ENCODE measurements at regions not wholly inside any gene's neighbourhood (a gene's known extent, or its start where the extent isn't known, plus 50 kb on each side); places are given as distances from the start of the nearest gene placed in this dataset.

DNA sequence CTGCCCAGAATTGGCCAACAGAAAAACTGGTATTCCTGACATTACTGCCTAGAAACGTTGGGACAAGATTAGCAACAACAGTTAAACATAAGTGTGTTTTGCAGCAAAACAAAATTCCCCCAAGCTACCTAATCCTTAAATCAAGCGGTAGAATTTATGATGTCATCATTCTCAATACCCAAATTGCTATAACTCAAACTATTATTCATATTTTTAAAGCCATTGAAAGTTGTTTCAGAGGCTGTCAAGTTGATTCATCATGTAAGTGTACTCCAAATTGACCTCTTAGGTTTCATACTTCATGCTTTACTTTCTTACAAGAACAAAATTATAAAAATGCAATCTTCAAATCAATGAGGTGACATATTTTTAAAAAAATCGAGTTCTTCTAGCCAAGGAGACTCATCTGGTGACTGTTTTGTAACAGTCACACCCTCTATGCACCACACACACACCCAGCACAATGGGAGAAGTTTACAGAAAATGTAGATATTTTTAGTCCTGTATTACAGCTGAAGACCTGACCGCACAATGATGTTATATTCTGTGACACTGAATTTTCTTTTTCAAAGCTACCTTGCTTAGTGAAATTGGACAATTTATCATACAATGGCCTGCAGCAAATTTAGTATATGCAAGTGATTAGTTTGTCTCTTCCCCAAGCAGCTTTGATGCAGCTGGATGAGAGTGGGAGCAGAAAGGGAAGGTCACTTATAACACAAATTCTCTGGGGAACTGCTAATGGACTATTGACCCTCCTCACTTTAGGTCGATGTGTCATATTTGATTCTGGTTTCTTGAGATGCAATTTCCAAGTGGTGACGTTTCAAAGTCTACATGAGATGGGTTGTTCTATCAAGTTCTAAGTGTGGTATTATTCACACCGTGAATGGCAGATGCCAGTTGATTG is 345.3 kb upstream of the OBI1 start:
- H2AFZ ChIP-seq (ENCODE audit: low read depth, low read length), result no peak overlapping the region
- Mint-ChIP-seq H3K4me3 (ENCODE audit: unreplicated experiment) (no peak overlapping the region), H3K27me3 (ENCODE audit: low read depth, unreplicated experiment) (no peaks in the 10 kb centered on the region), H3K9me3 (ENCODE audit: unreplicated experiment) (no peaks in the 10 kb centered on the region), H3K27ac (ENCODE audit: unreplicated experiment) (no peak overlapping the region), H3K36me3 (ENCODE audit: low read depth, unreplicated experiment) (no peaks in the 10 kb centered on the region), H3K4me1 (ENCODE audit: low read depth, unreplicated experiment) (no peaks in the 10 kb centered on the region)
- H3K4me1 ChIP-seq (ENCODE audit: insufficient read depth, low read length), result no peaks in the 10 kb centered on the region
- no peaks in the 10 kb centered on the region for H4K20me1 ChIP-seq (ENCODE audit: insufficient read depth, low read length)
- FAIRE-seq (no peak), DNase-seq (ENCODE audit: low read depth) (no peak)
- no peak overlapping the region for H3K9ac ChIP-seq (ENCODE audit: low read length)
- H3K79me2 ChIP-seq (ENCODE audit: insufficient read depth, low read length), result no peaks in the 10 kb centered on the region
- no peak overlapping the region for H3K27ac ChIP-seq (ENCODE audit: low read depth, low read length)
- no peaks in the 10 kb centered on the region for H3K9me3 ChIP-seq (ENCODE audit: insufficient read depth, low read depth, low read length)
- H3K36me3 ChIP-seq (ENCODE audit: insufficient read depth, low read length), result no peaks in the 10 kb centered on the region
- H3K27me3 ChIP-seq (ENCODE audit: insufficient read depth, low read length), result no peaks in the 10 kb centered on the region
- H3K4me2 ChIP-seq (ENCODE audit: low read length), result no peak overlapping the region
- H3K4me3 ChIP-seq (ENCODE audit: insufficient read depth, low read depth, low read length), result no peak overlapping the region
- TF ChIP-seq, protein P1, sequence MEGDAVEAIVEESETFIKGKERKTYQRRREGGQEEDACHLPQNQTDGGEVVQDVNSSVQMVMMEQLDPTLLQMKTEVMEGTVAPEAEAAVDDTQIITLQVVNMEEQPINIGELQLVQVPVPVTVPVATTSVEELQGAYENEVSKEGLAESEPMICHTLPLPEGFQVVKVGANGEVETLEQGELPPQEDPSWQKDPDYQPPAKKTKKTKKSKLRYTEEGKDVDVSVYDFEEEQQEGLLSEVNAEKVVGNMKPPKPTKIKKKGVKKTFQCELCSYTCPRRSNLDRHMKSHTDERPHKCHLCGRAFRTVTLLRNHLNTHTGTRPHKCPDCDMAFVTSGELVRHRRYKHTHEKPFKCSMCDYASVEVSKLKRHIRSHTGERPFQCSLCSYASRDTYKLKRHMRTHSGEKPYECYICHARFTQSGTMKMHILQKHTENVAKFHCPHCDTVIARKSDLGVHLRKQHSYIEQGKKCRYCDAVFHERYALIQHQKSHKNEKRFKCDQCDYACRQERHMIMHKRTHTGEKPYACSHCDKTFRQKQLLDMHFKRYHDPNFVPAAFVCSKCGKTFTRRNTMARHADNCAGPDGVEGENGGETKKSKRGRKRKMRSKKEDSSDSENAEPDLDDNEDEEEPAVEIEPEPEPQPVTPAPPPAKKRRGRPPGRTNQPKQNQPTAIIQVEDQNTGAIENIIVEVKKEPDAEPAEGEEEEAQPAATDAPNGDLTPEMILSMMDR (IDR thresholded peaks at IDR 0.05; ENCODE audit: insufficient read depth, low read depth, low read length), result no peak
- TF ChIP-seq EZH2 (IDR thresholded peaks at IDR 0.05; ENCODE audit: insufficient read depth, low read length), result no peak

DNA sequence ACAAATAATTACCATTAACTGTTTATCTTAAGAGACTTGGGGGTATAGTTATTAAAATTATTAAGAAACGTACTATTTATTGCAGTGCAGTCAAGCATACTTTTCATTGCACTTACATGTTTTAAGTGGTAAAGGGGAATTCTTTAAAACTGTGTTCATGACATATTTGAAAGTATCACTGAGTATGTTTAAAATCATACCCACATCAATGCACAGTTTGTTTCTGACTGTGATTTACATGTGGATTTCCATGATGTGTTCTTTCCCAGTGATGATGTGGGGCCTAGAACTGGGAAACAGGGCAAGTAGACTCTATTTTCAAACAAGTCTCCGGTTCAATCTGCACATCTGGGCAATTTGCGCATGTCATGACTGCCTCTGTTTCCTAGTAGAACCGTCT is 340.5 kb upstream of the OBI1 start:
- Histone ChIP-seq H2AFZ (ENCODE audit: low read depth, low read length) (no peak overlapping the region), H3K4me2 (ENCODE audit: low read length) (no peak overlapping the region), H3K4me3 (ENCODE audit: insufficient read depth, low read depth, low read length) (no peak overlapping the region), H4K20me1 (ENCODE audit: insufficient read depth, low read length) (no peaks in the 10 kb centered on the region), H3K4me1 (ENCODE audit: insufficient read depth, low read length) (no peaks in the 10 kb centered on the region), H3K79me2 (ENCODE audit: insufficient read depth, low read length) (no peaks in the 10 kb centered on the region), H3K36me3 (ENCODE audit: insufficient read depth, low read length) (no peaks in the 10 kb centered on the region), H3K9ac (ENCODE audit: low read length) (no peak overlapping the region), H3K9me3 (ENCODE audit: insufficient read depth, low read depth, low read length) (no peaks in the 10 kb centered on the region), H3K27me3 (ENCODE audit: insufficient read depth, low read length) (no peaks in the 10 kb centered on the region), H3K27ac (ENCODE audit: low read depth, low read length) (no peak overlapping the region)
- H3K27me3 Mint-ChIP-seq (ENCODE audit: low read depth, unreplicated experiment), result no peaks in the 10 kb centered on the region
- H3K36me3 Mint-ChIP-seq (ENCODE audit: low read depth, unreplicated experiment), result no peaks in the 10 kb centered on the region
- DNase-seq (ENCODE audit: low read depth) (no peak), FAIRE-seq (no peak)
- TF ChIP-seq, protein P1 (IDR thresholded peaks at IDR 0.05; ENCODE audit: insufficient read depth, low read depth, low read length), result no peak
- H3K4me3 Mint-ChIP-seq (ENCODE audit: unreplicated experiment), result no peak overlapping the region
- H3K27ac Mint-ChIP-seq (ENCODE audit: unreplicated experiment), result no peak overlapping the region
- no peaks in the 10 kb centered on the region for H3K4me1 Mint-ChIP-seq (ENCODE audit: low read depth, unreplicated experiment)
- no peaks in the 10 kb centered on the region for H3K9me3 Mint-ChIP-seq (ENCODE audit: unreplicated experiment)

Data from astrocyte (in vitro differentiated cells and primary cell).